ENCODE measurements at regions not wholly inside any gene's neighbourhood (a gene's known extent, or its start where the extent isn't known, plus 50 kb on each side); places are given as distances from the start of the nearest gene placed in this dataset.

GRCh38 chr7:72524037-72524436 lies 111.9 kb upstream of the CALN1 start:
- TF ChIP-seq CTCF (IDR thresholded peaks at IDR 0.05) (no peak), POLR2A (IDR thresholded peaks at IDR 0.05) (no peak), POLR2AphosphoS5 (IDR thresholded peaks at IDR 0.05; ENCODE audit: insufficient read depth in 1 of 2, low read depth in 1 of 2) (no peak)

Measured in vagina (tissue), 2 donors.